AG20443 (cell line): ENCODE measurements at regions not wholly inside any gene's neighbourhood (a gene's known extent, or its start where the extent isn't known, plus 50 kb on each side); places are given as distances from the start of the nearest gene placed in this dataset.

Source experiments
- DNase-seq: peaks from one replicate; pipeline ENCODE4 v3.0.0; 2012; ENCODE audit warnings: low spot score, mixed read lengths

GRCh38 chr1:58862728-58863385 is 79.0 kb upstream of the JUN start:
- DNase-seq: no peak

- no peak for DNase-seq
Measured at GRCh38 chr1:58864654-58865053, 80.8 kb upstream of the JUN start.

GRCh38 chr1:58866578-58866977 is 82.7 kb upstream of the JUN start:
- DNase-seq: no peak

GRCh38 chr1:58869638-58870297 is 85.9 kb upstream of the JUN start:
- no peak for DNase-seq

- DNase-seq: no peak
Measured at GRCh38 chr1:58870298-58870676, 86.4 kb upstream of the JUN start.

GRCh38 chr1:58874342-58874741 is 90.5 kb upstream of the JUN start:
- DNase-seq: no peak

- peak; percentile 84 for DNase-seq
Measured at GRCh38 chr1:58874757-58875755, 91.2 kb upstream of the JUN start.

GRCh38 chr1:58879464-58879863 is 95.6 kb upstream of the JUN start:
- DNase-seq: no peak

- DNase-seq: no peak
Measured at GRCh38 chr1:58880592-58880991, 96.7 kb upstream of the JUN start.

- DNase-seq: peak; percentile 57
Measured at GRCh38 chr1:58881471-58881994, 97.7 kb upstream of the JUN start.

- DNase-seq: no peak
Measured at GRCh38 chr1:58882322-58882948, 98.6 kb upstream of the JUN start.

GRCh38 chr1:58883037-58883887 is 99.4 kb upstream of the JUN start:
- DNase-seq: peak; percentile 84

GRCh38 chr1:58883888-58884482 is 100.1 kb upstream of the JUN start:
- no peak for DNase-seq

GRCh38 chr1:58884706-58885661 is 101.1 kb upstream of the JUN start:
- DNase-seq: no peak

GRCh38 chr1:58885998-58886397 is 102.2 kb upstream of the JUN start:
- peak; percentile 52 for DNase-seq

GRCh38 chr1:58886611-58887010 is 102.8 kb upstream of the JUN start:
- no peak for DNase-seq

- no peak for DNase-seq
Measured at GRCh38 chr1:58887059-58887458, 103.2 kb upstream of the JUN start.

- DNase-seq: no peak
Measured at GRCh38 chr1:58888833-58889232, 105.0 kb upstream of the JUN start.

GRCh38 chr1:58890113-58890512 is 106.3 kb upstream of the JUN start:
- no peak for DNase-seq
